Mucosa of descending colon (tissue), 3 donors: ENCODE measurements at regions not wholly inside any gene's neighbourhood (a gene's known extent, or its start where the extent isn't known, plus 50 kb on each side); places are given as distances from the start of the nearest gene placed in this dataset.
"Not testable (repeated sequence)": the region's sequence is repeated elsewhere in the genome, so short reads cannot be mapped to it uniquely, and the experiment has no call there.

Experiments
- ATAC-seq: fragments of 200-7000 bp; cut with Tn5 transposase; one replicate; pipeline ENCODE4 v1.9.1; 2020; ENCODE audit warnings: mild to moderate bottlenecking, moderate library complexity
- DNase-seq, 3 donors: peaks; one replicate each; pipeline ENCODE4 v3.0.0-alpha.2; 2020
- H3K36me3 ChIP-seq: fragments of 200-600 bp; one replicate; pipeline ENCODE4 v1.8.0; 2021; ENCODE audit warnings: low read depth, mild to moderate bottlenecking
- H3K4me1 ChIP-seq: fragments of 200-600 bp; one replicate; pipeline ENCODE4 v1.8.0; 2021; ENCODE audit warnings: low read depth, mild to moderate bottlenecking
- H3K4me3 ChIP-seq: fragments of 200-600 bp; one replicate; pipeline ENCODE4 v1.8.0; 2021; ENCODE audit warnings: mild to moderate bottlenecking
- H3K9me3 ChIP-seq: fragments of 200-600 bp; one replicate; pipeline ENCODE4 v1.8.0; 2021; ENCODE audit warnings: mild to moderate bottlenecking
- CTCF ChIP-seq: fragments of 200-600 bp; IDR thresholded peaks from one replicate; pipeline ENCODE4 v1.8.0; 2022; ENCODE audit warnings: antibody characterized with exemption, mild to moderate bottlenecking
- intact Hi-C, 2 donors: fragments of 100-400 bp; cut with DNase I in 1 of 2; cut with micrococcal nuclease in 1 of 2; formaldehyde crosslinking; loops; one replicate each; pipeline versions ENCODE4 v1.11.0 to v1.11.1; 2022; cut with DNase I, micrococcal nuclease
- donor health status: DM: no; HTN: no; CAD: no; lungs with moderate emphysema.
- donor health status: DM: no; HTN: no; CAD: no.
- donor health status: DM: no; HTN: yes; CAD: no.

GRCh38 chr2:133644846-133645245 lies 76.6 kb upstream of the NCKAP5 start:
- Histone ChIP-seq H3K4me3 (no peak overlapping the region), H3K4me1 (no peaks in the 10 kb centered on the region), H3K9me3 (no peaks in the 10 kb centered on the region), H3K36me3 (no peaks in the 10 kb centered on the region)
- intact Hi-C loops: no loop called here
- TF ChIP-seq CTCF: no peak
- DNase-seq: no peak
- no peak for ATAC-seq

DNA sequence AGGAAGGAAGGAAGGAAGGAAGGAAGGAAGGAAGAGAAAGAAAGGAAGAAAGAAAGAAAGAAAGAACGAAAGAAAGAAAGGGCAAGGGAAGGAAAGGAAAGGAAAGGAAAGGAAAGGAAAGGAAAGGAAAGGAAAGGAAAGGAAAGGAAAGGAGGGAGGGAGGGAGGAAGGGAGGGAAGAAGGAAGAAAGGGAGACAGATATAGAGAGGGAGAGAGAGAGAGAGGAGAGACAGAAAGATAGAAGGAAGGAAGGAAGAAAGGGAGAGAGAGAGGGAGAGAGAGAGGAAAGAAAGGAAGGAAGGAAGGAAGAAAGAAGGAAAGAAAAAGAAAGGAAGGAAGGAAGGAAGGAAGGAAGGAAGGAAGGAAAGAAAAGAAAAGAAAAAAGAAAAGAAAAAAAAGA lies 79.1 kb upstream of the NCKAP5 start:
- H3K36me3 ChIP-seq, H3K9me3 ChIP-seq, DNase-seq, intact Hi-C loops, H3K4me1 ChIP-seq, ATAC-seq, H3K4me3 ChIP-seq: not testable (repeated sequence)

- Histone ChIP-seq H3K36me3 (no peaks in the 10 kb centered on the region), H3K4me3 (no peak overlapping the region), H3K4me1 (no peaks in the 10 kb centered on the region), H3K9me3 (no peaks in the 10 kb centered on the region)
- no peak for DNase-seq
- TF ChIP-seq CTCF: no peak
- no peak for ATAC-seq
- intact Hi-C loops: no loop called here
These were observed 83.6 kb upstream of the NCKAP5 start for GRCh38 chr2:133651861-133652260.

DNA sequence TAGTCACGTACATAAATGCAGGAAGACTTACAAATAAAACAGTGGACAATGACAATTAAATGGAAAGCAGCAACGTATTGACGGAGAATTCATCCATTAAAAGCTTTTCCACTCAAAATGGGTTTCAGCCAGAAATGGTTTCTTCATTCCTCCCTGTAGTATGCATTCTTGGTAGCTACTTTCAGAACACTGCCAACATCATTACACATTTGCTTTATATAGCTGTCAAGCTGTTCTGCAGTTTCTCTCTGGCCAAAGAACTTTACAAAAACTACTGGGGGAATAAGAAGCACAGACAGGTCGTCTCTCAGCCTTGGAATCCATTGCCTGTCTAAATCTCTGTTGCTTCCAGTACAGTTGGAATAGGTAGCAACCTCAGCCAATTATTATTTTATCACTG lies 84.1 kb upstream of the NCKAP5 start:
- TF ChIP-seq CTCF: no peak
- intact Hi-C loops: no loop called here
- Histone ChIP-seq H3K4me3 (no peak overlapping the region), H3K9me3 (no peaks in the 10 kb centered on the region), H3K36me3 (no peaks in the 10 kb centered on the region), H3K4me1 (no peaks in the 10 kb centered on the region)
- DNase-seq (no peak), ATAC-seq (no peak)

DNA sequence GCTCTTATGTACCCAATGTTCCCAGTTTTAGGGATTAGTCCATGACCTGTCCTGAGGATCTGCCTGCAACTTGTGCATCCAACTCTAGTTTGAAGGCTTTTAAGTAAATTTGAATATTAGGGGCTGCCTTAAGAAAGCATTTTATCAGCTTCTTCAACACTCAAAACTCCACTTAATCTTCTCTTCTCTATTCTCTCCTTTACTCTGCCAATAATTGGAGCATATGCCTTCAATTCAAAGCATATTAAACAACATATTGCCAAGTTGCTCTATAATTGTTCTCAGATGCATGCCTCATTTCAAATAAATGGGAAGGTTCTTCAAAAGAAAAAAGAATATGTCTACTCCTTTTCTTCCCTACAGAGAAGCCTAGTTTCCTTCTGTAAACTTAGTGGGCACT lies 84.8 kb upstream of the NCKAP5 start:
- no peak for TF ChIP-seq CTCF
- DNase-seq (no peak), ATAC-seq (no peak)
- H3K4me3 ChIP-seq: no peak overlapping the region
- intact Hi-C loops: no loop called here
- H3K4me1 ChIP-seq: no peaks in the 10 kb centered on the region
- H3K36me3 ChIP-seq: no peaks in the 10 kb centered on the region
- H3K9me3 ChIP-seq: no peaks in the 10 kb centered on the region

GRCh38 chr2:133654949-133655348 lies 86.7 kb upstream of the NCKAP5 start:
- DNase-seq: no peak
- no peaks in the 10 kb centered on the region for H3K4me1 ChIP-seq
- no peak for TF ChIP-seq CTCF
- no peak for ATAC-seq
- H3K9me3 ChIP-seq: no peaks in the 10 kb centered on the region
- H3K36me3 ChIP-seq: no peaks in the 10 kb centered on the region
- H3K4me3 ChIP-seq: no peak overlapping the region
- intact Hi-C loops: no loop called here
